GM12891 (cell line): ENCODE measurements at regions not wholly inside any gene's neighbourhood (a gene's known extent, or its start where the extent isn't known, plus 50 kb on each side); places are given as distances from the start of the nearest gene placed in this dataset.

Experiments used
- POLR2A ChIP-seq: IDR thresholded peaks from 2 replicates; pipeline ENCODE4 v1.6.1; 2011; ENCODE audit warnings: low read depth, low read length, control low read depth
- POLR2AphosphoS5 ChIP-seq: IDR thresholded peaks from 2 replicates; pipeline ENCODE4 v1.6.1; 2011; ENCODE audit warnings: low read depth, low read length, control low read depth
- POU2F2 ChIP-seq: IDR thresholded peaks from 2 replicates; pipeline ENCODE4 v1.6.1; 2011; ENCODE audit warnings: low read depth, mild to moderate bottlenecking, control low read depth, low read length, moderate library complexity
- SPI1 ChIP-seq: IDR thresholded peaks from 2 replicates; pipeline ENCODE4 v1.6.1; 2011; ENCODE audit warnings: low read depth, low read length, control low read depth
- TAF1 ChIP-seq: IDR thresholded peaks from 2 replicates; pipeline ENCODE4 v1.6.1; 2011; ENCODE audit warnings: low read depth, low read length, control low read depth

DNA sequence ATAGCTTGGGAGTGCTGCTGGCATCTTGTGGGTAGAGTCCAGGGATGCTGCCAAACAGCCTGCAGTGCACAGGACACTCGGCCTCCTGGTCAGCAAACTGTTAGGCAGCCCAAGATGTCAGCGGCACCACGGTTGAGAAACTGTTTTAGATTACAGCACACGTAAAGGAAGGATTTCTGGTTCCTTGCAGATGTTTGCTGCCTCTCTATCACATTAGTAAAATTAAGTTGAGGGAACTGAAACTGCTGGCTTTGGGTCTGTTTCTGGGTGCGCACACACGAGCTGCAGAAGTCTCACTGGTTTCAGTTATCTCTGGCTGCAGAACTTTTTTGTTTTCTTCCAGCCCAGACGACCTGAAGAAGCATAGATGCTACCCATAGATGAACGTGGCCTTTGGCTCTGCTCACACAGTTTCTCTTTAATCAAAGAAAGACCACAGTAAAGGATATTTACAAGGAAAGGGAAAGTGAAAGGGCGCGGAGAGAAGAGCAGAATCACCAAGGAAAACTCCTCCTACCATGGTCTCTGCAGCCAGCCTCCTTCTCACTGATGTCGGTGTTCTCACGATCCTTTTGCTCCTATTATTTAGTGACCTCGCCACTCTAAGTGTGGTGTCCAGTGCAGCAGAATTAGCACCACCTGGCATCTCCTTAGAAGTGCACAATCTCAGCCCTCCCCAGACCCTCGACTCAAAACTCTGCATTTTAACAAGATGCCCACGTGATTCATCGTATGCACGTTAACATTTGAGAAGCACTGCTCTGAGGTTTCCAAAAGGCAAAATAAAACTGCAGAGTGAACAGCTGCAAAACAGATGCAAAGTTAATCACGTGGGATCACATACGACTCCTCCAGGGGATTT, 50.6 kb upstream of the AKAP13 start:
- TF ChIP-seq POLR2A (no peak; the same call in 1 of the 2 replicates), TAF1 (peak; percentile 68; the same call in 1 of the 2 replicates), POLR2AphosphoS5 (peak; percentile 61), SPI1 (peak; percentile 99), POU2F2 (peak; percentile 84)
